ENCODE measurements at regions not wholly inside any gene's neighbourhood (a gene's known extent, or its start where the extent isn't known, plus 50 kb on each side); places are given as distances from the start of the nearest gene placed in this dataset.
"Not testable (repeated sequence)": the region's sequence is repeated elsewhere in the genome, so short reads cannot be mapped to it uniquely, and the experiment has no call there.

- Mint-ChIP-seq H3K27me3 (no peaks in the 10 kb centered on the region), H3K4me3 (no peak overlapping the region), H3K36me3 (ENCODE audit: low read depth) (no peaks in the 10 kb centered on the region), H3K27ac (no peak overlapping the region), H3K9me3 (no peaks in the 10 kb centered on the region), H3K4me1 (ENCODE audit: low read depth) (no peaks in the 10 kb centered on the region)
- Histone ChIP-seq H3K9me3 (ENCODE audit: control insufficient read depth in 1 of 2, insufficient read depth in 1 of 2, low read length in 2 of 2) (no peaks in the 10 kb centered on the region), H3K36me3 (ENCODE audit: insufficient read depth, low read length) (no peaks in the 10 kb centered on the region), H3K27me3 (ENCODE audit: control insufficient read depth in 1 of 2, insufficient read depth in 2 of 2, low read length in 2 of 2) (no peaks in the 10 kb centered on the region), H3K4me3 (ENCODE audit: low read length) (no peak overlapping the region), H3K27ac (ENCODE audit: low read depth in 1 of 2, low read length in 2 of 2) (no peak overlapping the region), H3K4me1 (ENCODE audit: insufficient read depth, low read length) (no peaks in the 10 kb centered on the region)
- CTCF ChIA-PET = no interaction called here
- POLR2A ChIA-PET = no interaction called here
- no peak for TF ChIP-seq CTCF (IDR thresholded peaks at IDR 0.05)
- intact Hi-C loops (cut with DNase I, micrococcal nuclease) = no loop called here
- no peak for DNase-seq
- ATAC-seq (ENCODE audit: poor library complexity) = no peak
These were observed 231.9 kb upstream of the GRM3 start for GRCh38 chr7:86411814-86412213.

- no peaks in the 10 kb centered on the region for H3K27me3 Mint-ChIP-seq
These were observed 236.4 kb upstream of the GRM3 start for GRCh38 chr7:86407291-86407690.

GRCh38 chr7:86391813-86392212 is 251.9 kb upstream of the GRM3 start:
- DNase-seq = no peak
- ATAC-seq (ENCODE audit: poor library complexity) = no peak
- CTCF ChIA-PET = no interaction called here
- Histone ChIP-seq H3K4me1 (ENCODE audit: insufficient read depth, low read length) (no peaks in the 10 kb centered on the region), H3K9me3 (ENCODE audit: control insufficient read depth in 1 of 2, insufficient read depth in 1 of 2, low read length in 2 of 2) (peaks cover 0 to 8% of the 10 kb centered on the region in 2 experiments), H3K36me3 (ENCODE audit: insufficient read depth, low read length) (no peaks in the 10 kb centered on the region), H3K4me3 (ENCODE audit: low read length) (no peak overlapping the region), H3K27me3 (ENCODE audit: control insufficient read depth in 1 of 2, insufficient read depth in 2 of 2, low read length in 2 of 2) (no peaks in the 10 kb centered on the region), H3K27ac (ENCODE audit: low read depth in 1 of 2, low read length in 2 of 2) (no peak overlapping the region)
- Mint-ChIP-seq H3K27ac (no peak overlapping the region), H3K4me3 (no peak overlapping the region), H3K9me3 (peaks cover 5% of the 10 kb centered on the region), H3K36me3 (ENCODE audit: low read depth) (no peaks in the 10 kb centered on the region), H3K27me3 (no peaks in the 10 kb centered on the region), H3K4me1 (ENCODE audit: low read depth) (no peaks in the 10 kb centered on the region)
- POLR2A ChIA-PET = no interaction called here
- no peak for TF ChIP-seq CTCF (IDR thresholded peaks at IDR 0.05)
- intact Hi-C loops (cut with DNase I, micrococcal nuclease) = no loop called here

More at GRCh38 chr7:86407291-86407690, 236.4 kb upstream of the GRM3 start:
- TF ChIP-seq CTCF (IDR thresholded peaks at IDR 0.05) = no peak
- intact Hi-C loops (cut with DNase I, micrococcal nuclease) = no loop called here
- DNase-seq (no peak), ATAC-seq (ENCODE audit: poor library complexity) (no peak)
- Mint-ChIP-seq H3K9me3 (no peaks in the 10 kb centered on the region), H3K27ac (no peak overlapping the region), H3K36me3 (ENCODE audit: low read depth) (no peaks in the 10 kb centered on the region), H3K4me3 (no peak overlapping the region), H3K4me1 (ENCODE audit: low read depth) (no peaks in the 10 kb centered on the region)
- H3K9me3 ChIP-seq (ENCODE audit: control insufficient read depth in 1 of 2, insufficient read depth in 1 of 2, low read length in 2 of 2) = no peaks in the 10 kb centered on the region
- H3K27ac ChIP-seq (ENCODE audit: low read depth in 1 of 2, low read length in 2 of 2) = no peak overlapping the region
- H3K27me3 ChIP-seq (ENCODE audit: control insufficient read depth in 1 of 2, insufficient read depth in 2 of 2, low read length in 2 of 2) = no peaks in the 10 kb centered on the region
- no peak overlapping the region for H3K4me3 ChIP-seq (ENCODE audit: low read length)
- H3K36me3 ChIP-seq (ENCODE audit: insufficient read depth, low read length) = no peaks in the 10 kb centered on the region
- POLR2A ChIA-PET = no interaction called here
- CTCF ChIA-PET = no interaction called here
- no peaks in the 10 kb centered on the region for H3K4me1 ChIP-seq (ENCODE audit: insufficient read depth, low read length)

GRCh38 chr7:86375602-86376001 is 268.1 kb upstream of the GRM3 start:
- H3K27ac ChIP-seq (ENCODE audit: low read depth in 1 of 2, low read length in 2 of 2); H3K4me3 ChIP-seq (ENCODE audit: low read length); ATAC-seq (ENCODE audit: poor library complexity); H3K4me3 Mint-ChIP-seq; H3K4me1 ChIP-seq (ENCODE audit: insufficient read depth, low read length); CTCF ChIA-PET; H3K9me3 ChIP-seq (ENCODE audit: control insufficient read depth in 1 of 2, insufficient read depth in 1 of 2, low read length in 2 of 2); DNase-seq; H3K36me3 ChIP-seq (ENCODE audit: insufficient read depth, low read length); H3K27me3 ChIP-seq (ENCODE audit: control insufficient read depth in 1 of 2, insufficient read depth in 2 of 2, low read length in 2 of 2); H3K36me3 Mint-ChIP-seq (ENCODE audit: low read depth); POLR2A ChIA-PET; H3K27ac Mint-ChIP-seq; intact Hi-C loops (cut with DNase I, micrococcal nuclease); H3K4me1 Mint-ChIP-seq (ENCODE audit: low read depth); H3K27me3 Mint-ChIP-seq: not testable (repeated sequence)
- peaks cover 11% of the 10 kb centered on the region for H3K9me3 Mint-ChIP-seq

Data from CD4-positive, alpha-beta T cell (primary cell).